ENCODE measurements at regions not wholly inside any gene's neighbourhood (a gene's known extent, or its start where the extent isn't known, plus 50 kb on each side); places are given as distances from the start of the nearest gene placed in this dataset.
A peak's percentile ranks its signal among the peaks of the same experiment; 100 is the strongest.

DNA sequence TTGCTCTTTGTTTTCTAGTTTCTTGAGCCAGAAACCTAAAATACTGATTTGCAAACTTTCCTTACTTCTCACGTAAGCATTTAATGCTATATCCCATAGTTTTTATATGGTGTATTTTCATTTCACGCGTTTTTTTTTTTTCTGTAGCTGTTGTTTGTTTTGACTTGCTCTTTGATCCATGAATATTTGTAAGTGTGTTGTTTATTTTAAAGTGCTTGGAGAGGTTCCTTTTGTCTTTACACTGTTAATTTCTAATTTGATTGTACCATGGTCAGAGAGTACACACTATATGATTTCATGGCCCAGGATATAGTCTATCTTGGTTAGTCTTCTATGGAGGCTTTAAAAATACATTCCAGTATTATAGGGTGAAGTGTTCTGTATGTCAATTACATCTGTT is 84.8 kb upstream of the RNF217 start:
- DNase-seq, result no peak

DNA sequence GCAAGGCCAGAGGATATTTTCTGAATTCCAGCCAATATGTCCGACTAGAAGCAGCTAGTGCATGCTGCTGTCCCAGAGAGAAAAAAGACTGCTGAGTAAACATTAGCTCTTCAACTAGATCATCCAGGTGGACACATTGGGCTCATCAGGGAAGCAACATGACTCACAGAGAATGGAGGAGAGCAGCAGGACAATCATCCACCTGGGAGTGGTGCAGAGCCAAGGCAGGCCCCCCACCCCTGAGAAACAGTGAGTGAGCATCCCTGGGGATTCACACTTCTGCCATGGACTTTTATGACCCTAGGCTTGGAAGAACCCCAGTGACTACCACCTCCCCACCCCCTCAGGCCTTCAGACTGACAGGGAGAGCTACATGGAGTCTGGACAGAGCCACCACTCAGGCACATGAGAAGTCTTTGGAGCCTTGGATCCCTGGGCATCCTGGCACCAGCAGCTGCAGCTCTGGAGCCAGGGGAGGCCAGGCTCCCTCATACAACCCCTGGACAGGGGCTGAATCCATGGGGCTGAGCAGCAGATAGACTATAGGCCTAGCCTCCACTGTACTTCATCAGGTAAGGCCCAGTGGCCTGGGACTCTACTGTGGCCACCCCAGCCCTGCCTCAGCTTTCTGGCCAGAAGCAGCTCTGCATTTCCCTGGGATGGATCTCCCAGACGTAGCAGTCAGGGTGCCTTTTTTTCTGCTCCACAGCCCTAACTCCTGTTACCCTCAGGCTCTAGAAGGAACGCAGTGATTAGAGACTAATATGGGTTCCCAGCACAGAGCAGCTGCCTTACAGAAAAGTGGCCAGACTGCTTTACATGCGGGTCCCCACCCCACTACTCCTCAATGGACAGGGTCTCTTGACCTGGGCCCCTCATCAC is 82.9 kb upstream of the RNF217 start:
- DNase-seq, result no peak

DNA sequence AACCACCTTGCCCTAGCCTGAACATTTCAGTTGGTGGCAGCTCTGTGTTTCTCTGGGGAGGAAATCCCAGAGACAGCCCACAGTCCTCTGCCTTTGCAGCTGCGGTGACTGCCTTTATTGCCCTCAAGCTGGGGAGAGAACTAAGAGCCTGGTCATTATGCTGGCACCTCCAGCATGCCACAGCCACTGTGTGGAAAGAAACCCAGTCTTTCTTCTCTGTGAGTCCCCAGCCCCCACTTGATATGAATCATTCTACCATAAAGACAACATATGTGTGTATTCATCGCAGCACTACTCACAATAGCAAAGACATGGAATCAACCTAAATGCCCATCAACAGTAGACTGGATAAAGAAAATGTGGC is 82.3 kb upstream of the RNF217 start:
- DNase-seq, result no peak

DNA sequence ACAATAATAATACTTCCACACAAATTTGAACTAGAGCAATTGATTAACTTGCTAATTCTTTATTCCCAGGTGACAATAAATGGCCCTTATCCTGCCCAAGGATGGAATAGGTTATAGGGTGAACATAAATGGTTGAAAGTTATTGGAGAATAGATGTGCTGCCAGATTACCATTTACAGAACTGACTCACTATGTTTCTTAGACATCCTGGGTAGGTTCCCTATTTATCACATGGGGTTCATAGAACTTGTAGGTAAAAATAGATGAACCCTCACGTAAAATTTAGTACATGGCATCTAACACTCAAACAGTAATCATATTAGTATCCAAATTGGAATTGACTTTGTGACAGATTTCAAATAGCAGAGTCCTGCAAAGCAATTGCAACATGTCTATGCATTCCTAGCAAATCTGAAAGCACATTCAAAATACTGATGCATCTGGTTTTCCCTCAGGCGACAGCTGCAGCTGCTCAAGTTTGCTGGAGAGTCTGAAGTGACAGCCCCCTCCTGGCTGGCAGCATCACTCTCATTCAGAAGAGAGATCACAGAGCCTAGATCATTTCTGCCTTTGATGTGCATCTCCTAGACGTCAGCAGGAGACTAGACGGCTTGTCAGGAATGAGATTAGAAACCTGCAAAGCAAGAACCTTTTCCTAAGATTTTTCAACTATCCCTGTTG is 80.2 kb upstream of the RNF217 start:
- peak; percentile 55 for DNase-seq

DNA sequence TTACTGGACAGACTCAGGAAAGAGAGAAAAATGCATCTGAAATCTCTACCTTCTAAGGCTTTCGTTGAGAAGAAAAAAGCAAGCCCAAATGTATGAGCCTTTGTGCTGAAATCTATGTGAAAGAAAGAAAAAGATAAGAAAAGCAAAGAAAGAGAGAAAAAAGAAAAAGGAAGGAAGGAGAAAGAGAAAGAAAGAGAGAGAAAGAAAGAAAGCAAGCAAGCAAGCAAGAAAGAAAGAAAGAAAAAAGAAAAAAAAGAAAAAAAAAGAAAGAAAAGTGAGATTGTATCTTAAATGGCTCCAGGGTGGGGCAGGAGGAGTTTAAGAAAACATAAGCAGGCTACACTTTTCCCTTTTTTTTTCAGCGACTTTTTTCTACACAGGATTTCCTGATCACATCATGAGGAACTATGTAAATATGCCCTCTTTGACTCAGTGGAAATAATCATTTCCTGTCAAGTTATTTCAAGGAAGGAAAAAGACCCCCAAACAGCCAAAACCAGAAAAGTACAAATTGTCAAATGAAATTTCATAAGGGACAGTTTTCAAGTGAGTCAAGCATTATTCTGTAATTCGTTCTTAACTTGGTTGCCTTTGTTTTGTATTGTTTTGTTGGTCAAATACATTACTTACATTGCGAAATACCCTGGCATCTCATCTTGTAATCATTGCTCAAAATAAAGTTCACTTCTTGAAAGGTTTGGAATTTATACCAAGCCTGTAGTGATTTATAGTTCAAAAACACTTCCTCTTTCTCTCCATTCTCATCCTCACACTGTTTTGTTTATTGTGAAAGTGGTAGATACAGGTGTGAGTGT is 79.5 kb upstream of the RNF217 start:
- peak; percentile 44 for DNase-seq

DNA sequence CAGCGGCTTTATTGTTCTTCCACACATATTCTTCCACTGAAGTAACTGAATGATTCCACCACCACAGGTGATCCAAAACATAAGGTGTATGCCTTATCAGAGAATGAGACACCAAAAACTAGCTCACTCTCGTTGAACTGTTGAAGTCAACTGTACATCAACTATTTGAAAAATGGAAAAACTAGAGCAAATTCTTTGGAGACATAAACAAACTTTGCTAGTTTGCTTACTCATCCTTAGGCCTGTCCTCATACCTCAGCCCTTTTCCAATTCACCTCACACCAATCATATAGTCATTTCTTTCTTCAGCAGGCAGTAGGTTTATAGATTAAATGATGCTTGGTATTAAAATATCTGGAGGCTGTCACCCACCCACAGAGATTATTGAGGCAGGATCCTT is 77.1 kb upstream of the RNF217 start:
- no peak for DNase-seq

DNA sequence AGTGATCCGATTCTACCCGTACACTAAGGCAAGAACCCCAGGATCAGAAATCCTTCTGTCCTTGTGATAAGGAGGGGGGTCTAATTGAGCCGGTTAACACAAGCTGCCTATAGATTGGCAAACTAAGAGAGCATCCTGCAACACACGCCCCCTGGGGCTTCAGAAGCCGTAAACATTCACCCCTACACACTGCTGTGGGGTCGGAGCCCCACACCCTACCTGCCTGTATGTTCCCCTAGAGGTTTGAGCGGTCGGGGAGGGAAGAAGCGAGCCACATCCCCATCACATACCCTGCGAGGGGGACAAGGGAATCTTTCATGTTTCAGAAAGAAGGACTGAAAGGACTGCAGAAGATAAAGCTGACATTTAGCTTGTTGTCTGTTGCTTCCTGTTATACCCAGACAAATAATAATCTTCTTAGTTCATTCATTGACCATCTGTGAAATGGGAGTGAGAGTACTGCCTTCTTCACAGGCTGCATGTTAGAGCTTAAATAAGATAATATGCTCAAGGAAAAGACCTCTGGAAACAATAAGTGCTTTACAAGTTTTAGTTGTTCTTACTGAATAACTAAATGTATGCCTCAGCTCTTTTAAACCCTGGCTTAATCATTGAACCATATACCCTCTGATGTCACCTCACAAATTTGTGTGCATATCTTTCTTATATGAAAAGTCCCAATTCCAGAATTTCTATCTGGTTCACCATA is 74.2 kb upstream of the RNF217 start:
- DNase-seq, result no peak

DNA sequence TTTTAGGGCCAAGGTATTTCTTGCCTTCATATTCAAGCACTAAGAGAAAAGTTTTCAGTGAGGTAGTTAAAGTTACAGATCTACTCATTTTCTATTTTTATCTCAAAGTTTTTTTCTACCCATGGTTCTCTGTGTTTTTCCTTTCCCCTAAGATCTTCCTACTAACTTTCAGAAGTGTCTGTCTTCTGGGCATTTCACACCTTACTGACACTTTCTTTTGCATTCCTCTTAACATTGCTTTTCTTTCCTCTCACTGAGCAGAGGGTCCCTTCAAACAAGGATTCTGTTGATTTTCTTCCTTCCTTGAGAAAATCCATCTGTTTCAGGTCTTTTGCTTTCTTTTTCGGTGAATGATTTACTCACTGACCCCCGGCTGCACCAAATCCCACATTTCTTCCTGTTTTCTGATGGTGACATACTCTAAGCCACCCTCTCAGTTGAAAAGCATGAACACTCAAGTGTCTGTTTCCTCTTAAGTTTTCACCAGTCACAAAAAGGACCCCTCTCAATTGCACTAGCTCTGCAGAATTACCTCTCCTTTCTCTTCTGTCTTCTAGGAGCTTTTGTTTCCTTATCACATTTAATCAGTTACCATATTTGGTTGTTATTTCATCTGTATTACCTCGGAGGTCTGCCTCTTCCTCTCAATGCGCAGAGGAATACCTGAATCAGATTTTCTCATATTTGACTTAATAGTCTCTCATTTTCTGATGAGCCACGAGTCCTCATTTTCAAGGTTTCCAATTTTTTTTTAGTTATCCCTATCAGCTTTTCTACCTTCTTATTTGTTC is 73.5 kb upstream of the RNF217 start:
- DNase-seq, result no peak

DNA sequence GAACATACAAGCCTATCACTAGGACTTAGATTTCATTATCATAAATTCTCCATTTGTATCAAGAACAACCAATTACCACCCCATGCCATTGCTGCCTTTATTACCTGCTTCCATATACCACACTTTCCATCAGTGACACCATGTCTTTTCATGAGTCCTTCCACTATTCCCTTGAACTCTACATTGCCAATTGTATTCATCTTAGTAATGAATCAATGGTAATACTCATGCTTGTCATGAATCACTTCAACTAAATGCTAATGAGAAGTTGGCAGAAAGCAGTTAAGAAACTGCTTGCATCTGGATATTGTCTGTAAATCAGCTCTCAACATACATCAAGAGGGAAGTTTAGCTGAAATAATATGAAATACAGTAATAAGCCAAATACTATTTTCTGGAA is 61.2 kb upstream of the RNF217 start:
- no peak for DNase-seq

DNA sequence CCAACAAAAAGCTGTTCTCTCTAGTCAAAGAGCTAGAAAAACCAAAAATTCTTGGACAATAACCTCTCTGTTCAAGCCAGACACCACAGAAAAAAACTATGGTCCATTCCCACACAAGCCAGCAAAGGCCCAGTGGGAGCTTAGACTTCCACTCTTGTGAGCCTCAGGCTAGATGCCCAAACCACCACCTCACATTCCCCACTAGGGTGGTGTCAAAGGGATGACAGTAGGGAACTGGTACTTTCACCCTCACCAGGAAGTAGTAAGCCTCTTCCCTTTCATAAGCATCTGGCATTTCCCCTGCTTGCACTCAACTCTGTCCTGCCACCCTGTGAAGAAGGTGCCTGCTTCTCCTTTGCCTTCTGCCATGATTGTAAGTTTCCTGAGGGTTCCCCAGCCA is 58.4 kb upstream of the RNF217 start:
- no peak for DNase-seq

DNA sequence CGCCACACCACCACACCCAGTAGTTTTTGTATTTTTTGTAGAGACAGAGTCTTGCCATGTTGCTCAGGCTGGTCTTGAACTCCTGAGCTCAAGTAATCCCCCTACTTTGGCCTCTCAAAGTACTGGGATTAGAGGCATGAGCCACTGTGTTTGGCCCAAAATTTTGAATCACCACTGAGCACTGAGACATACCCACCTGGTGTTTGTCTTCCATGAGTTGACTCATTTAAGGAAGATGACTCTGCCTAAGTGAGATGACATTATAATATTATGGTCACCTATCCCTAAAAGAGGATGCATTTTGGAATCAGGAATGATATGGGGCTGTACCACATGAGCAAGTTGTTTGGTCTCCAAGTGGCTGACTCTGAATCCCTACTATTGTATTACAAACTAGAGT is 54.6 kb upstream of the RNF217 start:
- DNase-seq, result no peak
